NT2/D1 (cell line): ENCODE measurements at regions not wholly inside any gene's neighbourhood (a gene's known extent, or its start where the extent isn't known, plus 50 kb on each side); places are given as distances from the start of the nearest gene placed in this dataset.

Source experiments
- YY1 ChIP-seq: IDR thresholded peaks from 2 replicates; pipeline ENCODE4 v1.6.1; 2011; ENCODE audit not compliant: insufficient read length, insufficient read depth
- ZNF274 ChIP-seq: IDR thresholded peaks from 2 replicates; pipeline ENCODE4 v1.6.1; 2011; ENCODE audit warnings: mild to moderate bottlenecking, low read depth, low read length

GRCh38 chr12:18967814-18968213 is 161.7 kb upstream of the PLEKHA5 start:
- no peak for TF ChIP-seq ZNF274
- TF ChIP-seq YY1: no peak
